CD4-positive, alpha-beta T cell (primary cell): ENCODE measurements at regions not wholly inside any gene's neighbourhood (a gene's known extent, or its start where the extent isn't known, plus 50 kb on each side); places are given as distances from the start of the nearest gene placed in this dataset.
"Not testable (repeated sequence)": the region's sequence is repeated elsewhere in the genome, so short reads cannot be mapped to it uniquely, and the experiment has no call there.

Experiments used
- ATAC-seq: fragments of 200-7000 bp; cut with Tn5 transposase; one replicate; pipeline ENCODE4 v1.10.0; 2022; ENCODE audit warnings: mild to moderate bottlenecking; ENCODE audit not compliant: poor library complexity
- CTCF ChIA-PET: fragments of 350-600 bp; sonication (Branson Sonifier 250); formaldehyde crosslinking; loops from one replicate; lab custom pipeline; 2021; ENCODE audit warnings: antibody characterized with exemption, inconsistent platforms; lab: Charles Lee
- POLR2A ChIA-PET: fragments of 350-600 bp; sonication (Branson Sonifier 250); formaldehyde crosslinking; loops from one replicate; lab custom pipeline; 2021; ENCODE audit warnings: antibody characterized with exemption, inconsistent platforms; lab: Charles Lee
- DNase-seq, 14 experiments: peaks; one replicate each; pipeline ENCODE4 v3.0.0-alpha.2; 2013 to 2020; ENCODE audit warnings: mixed read lengths in 2 of 14
- H3K27ac ChIP-seq, 2 donors: one replicate each; pipeline versions ENCODE4 v1.5.1 to v1.7.0; 2013; ENCODE audit warnings: low read length in 2 of 2, low read depth in 1 of 2, mild to moderate bottlenecking in 1 of 2
- H3K27me3 ChIP-seq, 2 experiments: 1 replicate in 1 of 2; 2 replicates in 1 of 2; pipeline versions ENCODE4 v1.6.1 to v1.7.0; 2013; ENCODE audit warnings: low read length in 2 of 2, control low read depth in 1 of 2, mild to moderate bottlenecking in 1 of 2, moderate library complexity in 1 of 2; ENCODE audit not compliant: insufficient read depth in 2 of 2, control insufficient read depth in 1 of 2
- H3K36me3 ChIP-seq: one replicate; pipeline ENCODE4 v1.6.1; 2013; ENCODE audit warnings: low read length, control low read depth; ENCODE audit not compliant: insufficient read depth
- H3K4me1 ChIP-seq: one replicate; pipeline ENCODE4 v1.6.1; 2013; ENCODE audit warnings: low read length, control low read depth; ENCODE audit not compliant: insufficient read depth
- H3K4me3 ChIP-seq: one replicate; pipeline ENCODE4 v1.5.1; 2013; ENCODE audit warnings: mild to moderate bottlenecking, low read length, moderate library complexity
- H3K9me3 ChIP-seq, 2 experiments: 1 replicate in 1 of 2; 2 replicates in 1 of 2; pipeline versions ENCODE4 v1.6.1 to v1.7.0; 2013; ENCODE audit warnings: low read length in 2 of 2, mild to moderate bottlenecking in 2 of 2, control low read depth in 1 of 2, moderate library complexity in 1 of 2; ENCODE audit not compliant: control insufficient read depth in 1 of 2, insufficient read depth in 1 of 2
- H3K27ac Mint-ChIP-seq: one replicate; pipeline ENCODE4 v1.8.0; 2020; ENCODE audit warnings: mixed read lengths
- H3K27me3 Mint-ChIP-seq: one replicate; pipeline ENCODE4 v1.8.0; 2021; ENCODE audit warnings: mixed read lengths
- H3K36me3 Mint-ChIP-seq: one replicate; pipeline ENCODE4 v1.8.0; 2021; ENCODE audit warnings: low read depth, mixed read lengths
- H3K4me1 Mint-ChIP-seq: one replicate; pipeline ENCODE4 v1.8.0; 2021; ENCODE audit warnings: low read depth, mixed read lengths
- H3K4me3 Mint-ChIP-seq: one replicate; pipeline ENCODE4 v1.8.0; 2020; ENCODE audit warnings: mild to moderate bottlenecking, mixed read lengths
- H3K9me3 Mint-ChIP-seq: one replicate; pipeline ENCODE4 v1.8.0; 2020; ENCODE audit warnings: mixed read lengths
- intact Hi-C, 2 experiments: fragments of 100-400 bp; cut with DNase I in 1 of 2; cut with micrococcal nuclease in 1 of 2; formaldehyde crosslinking; loops; one replicate each; pipeline versions ENCODE4 v1.15.1 to v1.9.0; 2023 to 2025; cut with DNase I, micrococcal nuclease
- TF ChIP-seq, protein P1 (sequence below): fragments of 200-600 bp; IDR thresholded peaks from one replicate; pipeline ENCODE4 v1.8.0; 2022; ENCODE audit warnings: antibody characterized with exemption, mild to moderate bottlenecking

DNA sequence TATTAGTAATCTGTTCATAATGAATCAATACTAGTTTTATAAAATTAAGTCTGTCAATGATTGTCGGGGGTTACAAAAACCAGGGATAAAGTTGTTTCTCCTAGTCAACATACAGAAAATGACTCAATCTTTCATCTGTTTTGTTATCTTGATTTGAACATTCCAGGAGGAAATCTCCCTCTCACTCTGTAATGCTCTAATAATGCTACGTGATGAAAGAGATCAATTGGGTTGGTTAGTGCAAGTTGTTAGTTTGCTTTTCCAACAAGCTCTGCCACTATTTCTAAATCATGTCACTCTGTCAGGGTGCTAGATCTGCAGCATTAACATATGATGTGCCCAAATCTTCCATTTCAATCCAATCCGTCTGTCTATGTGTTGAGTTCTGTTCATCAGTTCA is 379.5 kb upstream of the GJE1 start:
- H3K27me3 Mint-ChIP-seq, result no peaks in the 10 kb centered on the region
- no peak for ATAC-seq
- no peak for DNase-seq
- POLR2A ChIA-PET, result no interaction called here
- no peaks in the 10 kb centered on the region for H3K27me3 ChIP-seq
- CTCF ChIA-PET, result no interaction called here
- intact Hi-C loops, result no loop called here
- H3K4me1 Mint-ChIP-seq, result no peaks in the 10 kb centered on the region
- H3K9me3 Mint-ChIP-seq, result no peaks in the 10 kb centered on the region
- H3K4me1 ChIP-seq, result no peaks in the 10 kb centered on the region
- no peaks in the 10 kb centered on the region for H3K36me3 Mint-ChIP-seq
- H3K27ac Mint-ChIP-seq, result no peak overlapping the region
- H3K4me3 ChIP-seq, result no peak overlapping the region
- H3K4me3 Mint-ChIP-seq, result no peak overlapping the region
- TF ChIP-seq, protein P1, sequence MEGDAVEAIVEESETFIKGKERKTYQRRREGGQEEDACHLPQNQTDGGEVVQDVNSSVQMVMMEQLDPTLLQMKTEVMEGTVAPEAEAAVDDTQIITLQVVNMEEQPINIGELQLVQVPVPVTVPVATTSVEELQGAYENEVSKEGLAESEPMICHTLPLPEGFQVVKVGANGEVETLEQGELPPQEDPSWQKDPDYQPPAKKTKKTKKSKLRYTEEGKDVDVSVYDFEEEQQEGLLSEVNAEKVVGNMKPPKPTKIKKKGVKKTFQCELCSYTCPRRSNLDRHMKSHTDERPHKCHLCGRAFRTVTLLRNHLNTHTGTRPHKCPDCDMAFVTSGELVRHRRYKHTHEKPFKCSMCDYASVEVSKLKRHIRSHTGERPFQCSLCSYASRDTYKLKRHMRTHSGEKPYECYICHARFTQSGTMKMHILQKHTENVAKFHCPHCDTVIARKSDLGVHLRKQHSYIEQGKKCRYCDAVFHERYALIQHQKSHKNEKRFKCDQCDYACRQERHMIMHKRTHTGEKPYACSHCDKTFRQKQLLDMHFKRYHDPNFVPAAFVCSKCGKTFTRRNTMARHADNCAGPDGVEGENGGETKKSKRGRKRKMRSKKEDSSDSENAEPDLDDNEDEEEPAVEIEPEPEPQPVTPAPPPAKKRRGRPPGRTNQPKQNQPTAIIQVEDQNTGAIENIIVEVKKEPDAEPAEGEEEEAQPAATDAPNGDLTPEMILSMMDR, result no peak
- no peaks in the 10 kb centered on the region for H3K36me3 ChIP-seq
- no peaks in the 10 kb centered on the region for H3K9me3 ChIP-seq
- H3K27ac ChIP-seq, result no peak overlapping the region

DNA sequence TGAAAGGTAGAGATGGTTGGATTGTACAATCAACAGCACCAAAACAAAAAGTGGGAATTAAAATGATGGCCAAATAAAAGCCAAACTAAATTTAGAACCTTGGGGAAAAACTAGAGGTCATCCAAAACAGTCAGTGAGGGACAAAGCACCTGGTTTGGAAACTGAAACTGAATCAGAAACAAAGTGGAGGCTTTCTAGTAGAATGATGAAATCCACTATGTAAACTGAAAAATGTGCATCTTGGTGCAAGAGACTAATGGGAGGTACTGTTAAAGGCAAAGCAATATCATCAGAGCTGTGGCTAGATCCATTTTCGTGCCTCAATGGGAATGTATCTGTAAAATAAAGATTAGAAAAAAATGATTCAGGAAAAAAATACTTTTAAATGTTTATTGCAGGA is 380.0 kb upstream of the GJE1 start:
- Mint-ChIP-seq H3K36me3 (no peaks in the 10 kb centered on the region), H3K4me3 (no peak overlapping the region), H3K27ac (no peak overlapping the region), H3K9me3 (no peaks in the 10 kb centered on the region), H3K4me1 (no peaks in the 10 kb centered on the region), H3K27me3 (no peaks in the 10 kb centered on the region)
- H3K27ac ChIP-seq, result no peak overlapping the region
- DNase-seq (no peak), ATAC-seq (no peak)
- TF ChIP-seq, protein P1, result no peak
- no peaks in the 10 kb centered on the region for H3K36me3 ChIP-seq
- ChIA-PET CTCF (no interaction called here), POLR2A (no interaction called here)
- intact Hi-C loops, result no loop called here
- no peaks in the 10 kb centered on the region for H3K4me1 ChIP-seq
- no peaks in the 10 kb centered on the region for H3K9me3 ChIP-seq
- H3K27me3 ChIP-seq, result no peaks in the 10 kb centered on the region
- no peak overlapping the region for H3K4me3 ChIP-seq

DNA sequence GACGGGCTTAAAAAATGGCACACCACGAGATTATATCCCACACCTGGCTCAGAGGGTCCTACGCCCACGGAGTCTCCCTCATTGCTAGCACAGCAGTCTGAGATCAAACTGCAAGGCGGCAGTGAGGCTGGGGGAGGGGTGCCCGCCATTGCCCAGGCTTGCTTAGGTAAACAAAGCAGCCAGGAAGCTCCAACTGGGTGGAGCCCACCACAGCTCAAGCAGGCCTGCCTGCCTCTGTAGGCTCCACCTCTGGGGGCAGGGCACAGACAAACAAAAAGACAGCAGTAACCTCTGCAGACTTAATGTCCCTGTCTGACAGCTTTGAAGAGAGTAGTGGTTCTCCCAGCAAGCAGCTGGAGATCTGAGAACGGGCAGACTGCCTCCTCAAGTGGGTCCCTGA is 386.4 kb upstream of the GJE1 start:
- H3K4me1 Mint-ChIP-seq, H3K4me1 ChIP-seq, H3K9me3 ChIP-seq, CTCF ChIA-PET, H3K27ac ChIP-seq, H3K9me3 Mint-ChIP-seq, DNase-seq, H3K27me3 Mint-ChIP-seq, H3K27me3 ChIP-seq, H3K36me3 ChIP-seq, ATAC-seq, POLR2A ChIA-PET, H3K4me3 ChIP-seq, H3K4me3 Mint-ChIP-seq, intact Hi-C loops, H3K27ac Mint-ChIP-seq, H3K36me3 Mint-ChIP-seq: not testable (repeated sequence)

DNA sequence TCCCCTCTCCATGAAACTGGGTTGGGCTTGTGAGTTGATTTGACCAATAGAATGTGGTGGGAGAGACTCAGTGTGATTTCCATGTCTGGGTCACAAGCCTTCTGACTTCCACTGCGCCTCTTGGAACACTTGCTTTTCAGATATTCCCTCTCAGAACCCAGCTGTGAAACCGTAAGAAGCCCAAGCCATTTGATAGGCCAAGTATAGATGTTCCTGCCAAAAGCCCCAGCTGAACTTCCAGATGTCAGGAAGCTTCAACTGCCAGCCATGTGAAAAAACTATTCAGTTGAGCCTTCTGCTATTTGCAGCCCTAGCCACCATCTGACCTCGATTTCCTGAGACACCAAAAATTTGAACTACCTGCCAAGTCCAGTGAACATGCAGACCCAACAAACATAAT is 387.8 kb upstream of the GJE1 start:
- Mint-ChIP-seq H3K4me3 (no peak overlapping the region), H3K9me3 (no peaks in the 10 kb centered on the region), H3K27me3 (no peaks in the 10 kb centered on the region), H3K36me3 (no peaks in the 10 kb centered on the region), H3K27ac (no peak overlapping the region), H3K4me1 (no peaks in the 10 kb centered on the region)
- POLR2A ChIA-PET, result interaction anchor here (1.5 kb wide), 1 partner anchor 13 kb away, joined by 3 read pairs; no protein-coding TSS in a partner anchor
- H3K27ac ChIP-seq, result no peak overlapping the region
- no peaks in the 10 kb centered on the region for H3K36me3 ChIP-seq
- DNase-seq (no peak), ATAC-seq (no peak)
- no peak overlapping the region for H3K4me3 ChIP-seq
- intact Hi-C loops, result no loop called here
- CTCF ChIA-PET, result no interaction called here
- no peaks in the 10 kb centered on the region for H3K9me3 ChIP-seq
- H3K27me3 ChIP-seq, result no peaks in the 10 kb centered on the region
- TF ChIP-seq, protein P1, result no peak
- H3K4me1 ChIP-seq, result no peaks in the 10 kb centered on the region
